ENCODE measurements at regions not wholly inside any gene's neighbourhood (a gene's known extent, or its start where the extent isn't known, plus 50 kb on each side); places are given as distances from the start of the nearest gene placed in this dataset.
A peak's percentile ranks its signal among the peaks of the same experiment; 100 is the strongest.
"Not testable (repeated sequence)": the region's sequence is repeated elsewhere in the genome, so short reads cannot be mapped to it uniquely, and the experiment has no call there.

DNA sequence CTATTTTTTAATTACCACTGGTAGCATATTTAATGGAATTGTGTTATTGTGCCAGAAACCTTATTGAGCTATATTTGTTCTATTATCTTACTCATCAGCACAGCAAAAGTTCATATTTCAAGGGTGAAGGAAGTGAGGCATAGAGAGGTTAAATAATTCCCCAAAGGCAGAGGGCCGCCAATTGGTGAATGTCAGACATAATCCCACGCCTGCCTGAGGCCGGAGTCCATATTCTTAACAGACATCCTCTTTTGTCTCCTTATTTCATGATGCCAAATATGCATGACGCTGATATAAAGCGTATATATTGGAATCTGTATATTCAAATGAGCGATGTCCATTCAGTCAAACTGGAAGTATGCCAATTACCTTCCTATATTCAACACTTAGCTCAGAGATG is 505.0 kb upstream of the SLC35B3 start:
- DNase-seq = no peak

DNA sequence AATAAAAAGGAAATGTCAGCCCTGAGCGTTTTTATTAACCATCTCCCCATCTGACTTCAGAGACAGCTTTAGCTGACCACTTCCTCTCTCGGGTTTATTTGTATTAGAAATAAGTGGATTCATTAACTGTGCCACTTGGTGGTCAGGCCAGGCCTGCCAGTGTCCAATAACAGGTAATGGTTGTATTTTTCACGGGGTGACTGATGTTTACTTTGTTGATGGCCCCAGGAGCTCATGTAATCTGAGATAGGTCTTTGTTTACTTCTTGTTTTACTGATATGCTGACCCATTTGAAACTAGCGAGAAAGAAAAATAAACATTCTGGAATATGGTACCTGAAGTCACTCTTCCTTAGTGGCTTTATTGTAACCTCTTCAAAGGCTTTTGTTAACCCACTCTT is 504.3 kb upstream of the SLC35B3 start:
- DNase-seq = peak; percentile 26

DNA sequence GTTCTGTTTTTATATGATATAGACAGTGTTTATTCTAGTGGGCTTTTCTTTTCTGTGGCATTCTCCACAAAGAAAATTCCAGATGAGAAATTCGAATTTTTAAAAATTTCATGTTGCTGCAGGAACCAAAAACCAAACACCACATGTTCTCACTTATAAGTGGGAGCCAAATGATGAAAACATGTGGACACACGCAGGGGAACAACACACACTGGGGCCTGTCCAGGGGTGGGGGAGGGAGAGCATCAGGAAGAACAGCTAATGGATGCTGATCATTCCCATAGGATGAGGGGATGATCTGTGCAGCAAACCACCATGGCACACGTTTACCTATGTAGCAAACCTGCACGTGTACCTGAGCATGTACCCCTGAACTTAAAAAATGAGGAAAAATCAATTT is 499.0 kb upstream of the SLC35B3 start:
- no peak for DNase-seq

DNA sequence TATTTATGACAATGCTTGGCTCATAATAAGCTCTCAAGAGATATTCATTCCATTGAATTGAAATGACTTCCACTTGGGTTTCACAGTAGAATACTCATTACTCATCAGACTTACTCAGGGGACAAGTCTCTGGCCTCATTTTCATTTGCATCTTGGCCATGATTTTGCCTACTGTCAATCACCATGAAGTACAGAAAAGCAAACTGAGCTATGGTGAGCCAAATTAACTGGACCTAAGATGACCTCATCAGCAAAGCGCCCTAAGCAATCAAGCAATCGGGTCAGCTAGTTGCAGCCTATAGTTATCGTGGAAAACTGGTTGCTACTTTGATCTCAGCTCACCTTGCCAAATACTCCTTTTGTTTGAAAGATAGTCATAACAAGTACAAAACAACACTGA is 494.7 kb upstream of the SLC35B3 start:
- DNase-seq = no peak

DNA sequence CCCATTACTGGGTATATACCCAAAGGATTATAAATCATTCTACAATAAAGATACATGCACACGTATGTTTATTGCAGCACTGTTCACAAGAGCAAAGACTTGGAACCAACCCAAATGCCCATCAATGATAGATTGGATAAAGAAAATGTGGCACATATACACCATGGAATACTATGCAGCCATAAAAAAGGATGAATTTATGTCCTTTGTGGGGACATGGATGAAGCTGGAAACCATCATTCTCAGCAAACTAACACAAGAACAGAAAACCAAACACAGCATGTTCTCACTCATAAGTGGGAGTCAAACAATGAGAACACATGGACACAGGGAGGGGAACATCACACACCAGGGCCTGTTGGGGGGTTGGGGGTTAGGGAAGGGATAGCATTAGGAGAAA is 484.9 kb upstream of the SLC35B3 start:
- not testable (repeated sequence) for DNase-seq

DNA sequence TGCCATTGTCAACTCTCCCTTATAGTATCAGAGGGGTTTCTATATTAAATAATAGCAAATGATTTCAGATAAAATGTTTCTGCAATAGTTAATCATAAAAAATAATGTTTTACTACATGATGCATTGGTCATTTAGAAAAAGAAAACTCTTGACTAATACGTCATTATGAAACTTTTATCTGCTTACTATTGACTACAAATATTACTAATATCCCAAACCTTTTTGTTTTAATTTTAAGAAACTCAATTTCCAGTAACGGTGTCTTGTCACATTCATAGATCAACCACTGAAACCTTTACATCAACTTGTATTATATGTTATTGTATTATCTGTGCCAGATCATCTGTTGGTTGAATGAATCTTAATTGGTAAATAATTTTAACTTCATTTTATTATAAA is 482.9 kb upstream of the SLC35B3 start:
- DNase-seq = no peak

DNA sequence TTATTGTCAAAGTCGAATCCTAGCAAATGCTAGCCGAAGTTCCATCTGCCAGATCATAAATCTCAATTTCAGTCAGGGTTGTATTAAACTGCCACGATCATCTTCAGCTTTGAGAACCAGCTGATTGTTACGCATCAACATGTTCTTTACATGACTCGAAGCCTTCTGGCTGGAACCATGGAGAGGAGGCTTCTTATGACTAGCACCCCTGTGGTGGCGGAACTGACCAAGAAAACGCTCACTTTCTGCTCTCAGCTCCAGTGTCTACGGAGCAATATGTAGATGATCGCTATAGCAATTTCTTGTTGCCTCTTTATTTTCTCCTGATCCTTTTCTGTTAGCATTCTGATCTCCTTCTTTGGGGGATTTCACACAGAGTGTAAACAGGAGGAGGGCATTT is 479.4 kb upstream of the SLC35B3 start:
- no peak for DNase-seq

DNA sequence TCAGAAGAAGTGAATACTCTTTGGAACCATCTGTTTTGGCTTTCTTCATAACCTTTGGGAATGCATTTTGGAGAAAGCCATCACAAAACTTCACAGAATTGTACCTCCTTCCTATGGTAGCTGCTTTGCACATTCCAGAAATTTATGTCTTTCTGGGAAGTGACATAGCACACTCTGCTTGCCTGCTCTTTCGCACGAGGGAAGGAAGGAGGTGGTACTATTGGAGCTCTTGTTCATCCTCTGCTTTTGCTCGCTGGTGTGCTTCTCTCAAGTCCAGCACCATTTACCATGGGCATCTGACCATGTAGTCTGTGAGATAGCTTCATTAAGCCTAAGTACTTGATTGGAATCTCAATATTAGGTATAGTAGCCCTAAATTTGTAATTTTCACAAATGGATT is 473.3 kb upstream of the SLC35B3 start:
- no peak for DNase-seq

DNA sequence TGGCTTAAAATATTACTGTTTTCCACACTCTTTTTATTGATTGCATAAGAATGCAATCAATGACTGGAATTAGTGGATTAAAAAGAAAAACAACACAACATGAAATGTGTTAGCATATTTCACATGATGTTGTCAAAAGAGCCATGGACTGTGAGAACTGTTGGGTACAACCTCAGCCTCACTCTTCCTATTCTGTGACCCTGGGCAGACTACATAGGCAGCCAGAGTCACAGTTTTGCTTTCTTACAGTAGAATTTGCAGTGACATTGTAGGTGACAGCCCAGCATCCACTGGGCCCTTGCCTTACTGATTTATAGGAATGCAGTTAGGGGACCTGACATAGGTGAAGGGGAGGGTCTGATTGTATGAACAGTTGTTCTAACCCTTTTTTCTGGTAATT is 471.4 kb upstream of the SLC35B3 start:
- no peak for DNase-seq

DNA sequence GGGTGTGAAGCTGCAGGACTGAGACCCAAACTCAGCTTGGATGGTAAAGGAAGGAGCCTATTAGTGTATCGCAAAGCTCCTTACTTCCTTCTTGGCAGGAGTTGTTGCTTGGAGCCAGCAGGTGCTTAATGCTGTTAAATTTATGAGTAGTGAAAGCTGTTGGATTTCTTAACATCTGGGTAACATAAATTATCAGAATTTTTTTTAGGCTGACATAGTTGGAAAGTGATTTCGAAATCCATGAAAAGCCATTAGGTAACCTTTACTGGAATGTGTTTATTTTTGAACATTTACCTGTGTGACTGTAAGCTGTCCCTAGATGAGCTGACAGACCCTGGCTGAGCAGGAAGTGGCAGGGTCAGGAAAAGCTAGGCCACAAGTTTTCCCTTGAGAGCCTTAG is 470.4 kb upstream of the SLC35B3 start:
- no peak for DNase-seq

DNA sequence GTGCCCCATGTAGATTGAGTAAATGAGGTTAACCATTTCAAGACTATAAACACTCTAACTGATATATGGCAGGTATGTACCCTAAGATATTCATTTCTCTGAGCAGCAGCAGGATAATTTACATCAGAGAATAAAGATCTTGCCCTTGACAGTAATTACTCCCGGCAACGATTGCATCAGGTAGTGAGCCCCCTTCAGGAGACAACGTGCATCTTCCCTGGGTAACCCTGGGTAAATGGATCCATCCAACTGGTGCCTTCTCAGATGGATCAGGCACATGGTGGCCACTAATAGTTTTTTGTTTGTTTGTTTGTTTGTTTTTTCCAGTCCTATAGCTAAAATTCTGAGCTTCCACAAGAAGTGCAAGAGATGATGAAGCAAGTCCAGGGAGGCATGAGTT is 469.4 kb upstream of the SLC35B3 start:
- DNase-seq = no peak

DNA sequence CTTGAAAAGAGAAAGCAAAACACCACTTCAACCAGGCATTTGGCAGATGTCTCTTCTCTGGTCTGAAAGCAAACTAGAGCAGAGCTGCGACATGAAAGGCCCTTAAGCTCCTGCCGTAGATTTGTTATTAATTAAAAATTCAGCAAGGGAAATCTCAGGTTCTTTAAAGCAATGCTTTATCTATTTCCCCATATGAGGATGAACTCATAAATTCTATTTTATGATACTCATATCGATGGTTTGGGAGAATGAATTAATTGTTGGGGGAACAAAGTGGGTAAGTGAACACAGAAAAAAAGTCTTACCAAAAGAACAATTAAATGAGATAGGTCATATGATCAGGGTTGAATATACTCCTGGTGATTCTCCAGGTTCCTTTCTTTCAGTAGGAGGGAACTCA is 464.7 kb upstream of the SLC35B3 start:
- no peak for DNase-seq

DNA sequence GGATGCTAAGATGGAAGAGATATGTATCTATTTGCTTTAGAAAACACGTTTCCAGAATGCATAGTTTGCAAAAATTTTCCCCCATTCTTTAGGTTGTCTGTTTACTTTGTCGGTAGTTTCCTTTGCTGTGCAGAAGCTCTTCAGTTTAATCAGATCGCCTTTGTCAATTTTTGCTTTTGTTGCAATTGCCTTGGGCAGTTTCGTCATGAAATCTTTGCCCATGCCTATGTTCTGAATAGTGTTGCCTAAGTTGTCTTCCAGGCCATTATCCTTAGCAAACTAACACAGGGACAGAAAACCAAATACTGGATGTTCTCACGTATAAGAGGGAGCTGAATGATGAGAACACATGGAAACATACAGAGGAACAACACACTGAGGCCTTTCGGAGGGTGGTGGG is 454.2 kb upstream of the SLC35B3 start:
- DNase-seq = no peak

DNA sequence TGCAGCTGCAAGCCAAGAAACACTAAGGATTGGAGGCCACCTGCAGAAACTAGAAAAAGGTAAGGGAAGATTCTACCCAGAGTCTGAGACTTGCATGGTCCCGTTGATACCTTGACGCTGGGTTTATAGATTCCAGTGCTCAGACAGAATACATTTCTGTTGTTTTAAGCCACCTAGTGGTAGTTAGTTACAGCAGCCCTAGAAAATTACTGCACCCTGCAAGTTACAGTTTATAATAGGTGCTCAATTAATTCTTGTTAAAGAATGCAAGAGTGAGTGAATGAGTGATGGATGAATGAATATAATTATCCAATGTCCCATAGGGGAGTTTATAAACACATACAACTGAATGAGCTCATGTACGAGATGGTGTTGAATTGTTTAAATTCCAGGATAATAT is 453.1 kb upstream of the SLC35B3 start:
- no peak for DNase-seq

DNA sequence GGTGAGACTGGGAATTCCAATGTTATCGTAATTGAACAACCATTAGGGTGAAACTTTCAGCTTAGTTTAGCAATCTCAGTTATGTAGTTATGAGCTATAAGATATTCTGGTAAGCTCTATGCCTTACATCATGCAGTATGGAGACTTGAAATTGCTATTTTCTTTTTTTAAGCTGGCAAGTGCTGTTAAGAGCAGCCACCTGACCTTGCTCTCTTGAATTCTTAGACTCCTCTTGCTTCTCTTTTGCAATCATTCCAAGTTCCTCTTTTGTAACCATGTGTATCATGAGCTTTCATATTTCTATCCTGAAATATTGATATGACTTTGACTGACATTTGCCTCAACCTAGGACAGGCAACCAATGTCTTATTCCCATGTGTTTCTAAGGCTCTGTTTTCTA is 446.3 kb upstream of the SLC35B3 start:
- DNase-seq = no peak

DNA sequence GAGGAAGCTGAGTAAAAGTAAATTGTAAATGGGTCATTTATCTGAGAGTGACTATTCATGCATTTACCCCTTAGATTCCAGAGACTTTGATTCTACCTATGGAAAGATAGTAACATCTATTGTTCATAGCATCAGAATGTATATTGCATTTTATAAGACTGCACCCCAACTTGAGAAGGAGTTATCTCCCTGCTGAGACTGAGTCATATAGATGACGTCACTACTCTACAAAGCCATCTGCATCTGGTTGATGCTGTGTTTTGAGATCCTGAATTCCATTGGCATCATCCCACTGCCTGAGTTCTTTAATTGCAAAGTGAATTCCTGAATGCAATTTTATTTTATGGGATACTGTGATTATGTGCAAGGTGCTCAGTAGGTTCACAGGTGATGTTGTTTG is 444.0 kb upstream of the SLC35B3 start:
- no peak for DNase-seq

DNA sequence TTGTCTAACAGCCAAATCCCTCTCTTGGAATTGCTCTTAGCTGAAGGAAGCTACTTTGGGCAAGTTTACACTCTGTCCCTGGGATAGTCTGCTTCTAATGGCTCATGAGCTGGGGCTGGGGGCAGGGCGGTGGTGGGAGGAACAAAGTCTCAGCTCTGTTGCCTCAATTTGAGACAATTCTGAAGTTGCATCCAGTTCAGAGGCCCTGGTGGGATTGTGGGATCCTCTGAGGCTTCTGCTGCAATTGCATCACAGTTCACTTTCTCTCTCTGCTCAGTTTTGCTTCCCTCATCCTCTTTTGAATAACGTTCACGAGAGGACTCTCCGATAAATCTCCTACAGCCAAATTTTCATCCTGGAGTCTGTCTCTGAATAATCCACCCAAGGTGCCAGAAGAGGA is 440.6 kb upstream of the SLC35B3 start:
- no peak for DNase-seq

DNA sequence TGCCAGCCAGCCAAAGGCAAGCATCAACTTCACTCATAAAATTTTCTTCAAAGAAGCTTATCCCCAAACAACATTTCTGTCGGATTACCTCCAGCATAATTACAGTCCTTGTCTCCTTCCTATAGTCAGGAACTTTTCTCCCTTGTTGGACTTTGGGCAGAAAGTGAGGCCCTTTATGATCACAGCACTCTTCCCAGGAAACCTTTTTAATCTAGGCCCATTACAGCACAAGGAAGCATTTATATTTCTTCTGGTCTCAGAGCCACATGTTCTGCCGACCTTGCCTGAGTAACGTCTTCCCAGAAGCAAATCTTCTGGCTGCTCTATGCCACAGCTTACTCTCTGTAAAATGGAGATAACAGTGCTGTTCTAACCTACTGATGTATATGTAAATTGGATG is 437.2 kb upstream of the SLC35B3 start:
- DNase-seq = no peak

DNA sequence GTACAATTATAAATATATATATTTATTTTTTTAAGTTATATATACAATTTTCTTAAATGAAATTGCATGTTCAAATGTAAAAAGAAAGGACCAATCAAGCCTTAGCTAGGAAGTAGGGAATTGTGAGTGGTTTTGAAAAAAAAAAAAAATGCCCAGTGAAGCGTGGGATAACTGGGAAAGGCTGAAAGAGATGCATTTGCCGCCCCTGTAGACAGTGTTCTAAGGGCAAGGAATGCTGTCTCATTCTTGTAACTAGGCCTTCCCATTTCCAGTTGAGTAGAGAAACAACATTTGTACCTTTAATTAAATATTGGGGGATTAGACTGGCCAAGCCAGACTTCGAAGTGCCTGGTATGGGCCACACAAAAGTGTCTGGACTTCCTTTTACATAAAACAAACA is 430.1 kb upstream of the SLC35B3 start:
- no peak for DNase-seq

DNA sequence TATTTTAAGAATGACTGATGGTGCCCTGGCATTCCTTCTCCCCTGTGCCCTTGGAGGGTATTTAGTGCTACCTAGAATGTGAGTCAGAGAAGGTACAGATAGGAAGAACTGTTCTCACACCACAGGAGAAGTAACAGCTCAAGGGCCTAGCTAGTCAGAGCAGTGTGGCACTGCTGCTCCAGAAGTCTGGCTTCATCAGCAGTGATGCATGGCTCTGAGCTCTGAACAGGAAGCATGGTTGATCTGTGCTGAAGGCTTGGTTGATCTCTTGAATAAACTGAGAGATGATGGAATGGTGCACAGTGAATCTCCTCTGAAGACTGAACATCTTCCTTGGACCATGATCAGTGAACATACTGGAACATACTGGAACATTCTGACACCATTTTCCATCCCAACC is 425.3 kb upstream of the SLC35B3 start:
- DNase-seq = no peak

DNA sequence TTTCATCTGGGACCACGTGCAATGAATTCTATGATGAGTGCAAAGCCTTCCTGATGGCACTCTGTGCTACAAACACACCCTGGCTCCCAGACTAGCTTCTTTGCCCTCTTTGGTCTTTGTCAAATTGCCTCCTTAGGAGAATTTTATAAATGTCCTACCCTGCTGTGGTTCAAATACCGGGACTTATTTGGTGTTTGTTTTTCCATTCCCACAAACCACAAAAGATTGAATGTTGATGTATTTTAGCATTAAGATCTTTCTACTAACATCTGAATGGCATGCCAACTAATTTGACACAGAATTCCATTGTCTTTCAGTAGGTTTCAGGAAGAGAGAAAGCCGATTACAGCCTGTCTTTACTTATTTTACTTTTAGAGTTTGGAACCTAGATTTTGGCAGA is 424.2 kb upstream of the SLC35B3 start:
- DNase-seq = no peak

DNA sequence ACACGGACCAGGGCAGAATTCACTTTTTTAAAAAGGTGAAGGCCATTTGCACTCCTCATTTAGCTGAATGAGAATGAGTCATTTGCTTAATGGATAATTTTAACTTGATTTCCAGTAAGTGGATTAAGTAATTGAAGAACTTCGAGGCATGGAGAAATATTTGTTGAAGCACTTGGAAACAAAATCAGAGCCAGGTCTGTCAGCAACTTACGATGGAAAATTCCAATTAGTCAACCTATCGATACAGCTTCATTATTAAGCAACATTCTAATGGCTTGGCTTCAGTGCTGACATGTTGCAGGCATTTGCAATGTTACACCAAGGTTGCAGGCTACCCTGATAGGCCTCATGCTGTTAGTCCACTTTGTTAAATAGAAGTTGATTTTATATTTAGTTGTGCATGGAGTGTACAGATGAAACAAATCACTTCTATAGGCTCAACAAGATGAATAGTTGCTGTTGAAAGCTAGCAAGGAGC is 423.5 kb upstream of the SLC35B3 start:
- no peak for DNase-seq

DNA sequence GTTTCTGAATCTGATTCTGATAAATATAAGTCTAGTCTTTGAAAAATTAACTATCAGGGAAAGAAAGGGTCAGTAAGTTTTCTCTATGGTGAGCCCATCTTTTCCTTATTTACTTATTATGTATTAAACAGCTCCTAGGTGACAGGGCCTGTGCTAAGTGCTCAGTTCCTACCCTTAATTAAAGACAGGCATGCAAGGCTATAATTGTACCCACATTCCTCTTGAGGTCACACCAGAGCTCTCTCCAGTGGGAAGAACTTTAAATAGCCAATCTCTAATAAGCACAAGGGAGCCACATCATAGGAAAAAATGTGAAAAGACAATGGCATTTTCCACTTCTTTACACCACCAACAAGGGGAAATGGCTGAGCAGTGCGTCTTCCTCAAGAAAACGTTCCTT is 421.8 kb upstream of the SLC35B3 start:
- no peak for DNase-seq

DNA sequence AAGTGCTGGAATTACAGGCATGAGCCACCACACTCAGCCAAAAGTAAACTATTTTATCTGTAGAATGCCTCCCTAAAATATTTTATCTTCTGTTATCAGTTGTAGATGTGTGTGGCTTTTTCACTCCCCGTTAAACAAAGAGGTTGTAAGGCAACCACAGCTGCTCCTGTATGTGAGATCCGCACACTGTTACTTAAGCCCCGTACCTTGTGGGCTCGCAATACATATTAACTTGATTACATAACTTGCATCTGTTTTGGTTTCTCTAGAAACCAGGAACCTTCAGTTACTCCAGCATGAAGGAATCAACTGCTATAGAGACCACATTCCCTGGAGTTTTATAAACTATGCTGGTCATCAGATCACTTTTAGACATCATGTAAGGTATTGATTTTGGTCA is 420.1 kb upstream of the SLC35B3 start:
- DNase-seq = no peak

DNA sequence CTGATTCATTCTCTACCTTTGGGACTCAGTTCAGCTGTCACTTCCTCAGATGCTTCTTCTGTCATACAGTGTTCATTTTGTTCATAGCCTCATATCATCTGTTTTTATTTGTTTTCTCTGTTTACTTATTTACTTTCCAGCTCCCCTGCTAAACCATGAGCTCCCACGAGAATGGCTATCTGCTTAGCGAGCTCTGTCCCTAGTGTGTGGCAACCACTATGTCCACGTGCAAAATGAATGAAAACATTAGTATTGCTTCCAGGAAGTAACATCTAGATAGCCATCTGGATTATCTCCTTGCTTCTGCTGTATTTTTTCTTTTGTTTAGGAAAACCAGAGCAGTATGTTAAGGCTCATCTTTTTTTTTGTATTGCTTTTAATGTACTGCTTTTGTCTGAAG is 417.0 kb upstream of the SLC35B3 start:
- DNase-seq = no peak

DNA sequence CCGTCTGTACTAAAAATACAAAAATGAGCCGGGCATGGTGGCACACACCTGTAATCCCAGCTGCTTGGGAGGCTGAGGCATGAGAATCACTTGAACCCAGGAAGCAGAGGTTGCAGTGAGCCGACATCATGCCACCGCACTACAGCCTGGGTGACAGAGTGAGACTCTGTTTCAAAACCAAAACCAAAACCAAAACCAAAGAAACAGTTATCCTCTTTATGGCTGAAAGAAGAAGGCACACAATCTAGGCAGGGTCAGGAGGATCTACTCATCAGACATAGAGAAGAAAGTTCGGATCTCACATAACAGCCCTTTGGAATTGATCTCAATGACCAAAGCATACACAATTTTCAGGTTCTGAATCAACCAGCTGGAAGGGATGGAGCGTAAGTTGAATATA is 411.3 kb upstream of the SLC35B3 start:
- not testable (repeated sequence) for DNase-seq
